Gastrocnemius medialis (tissue), 4 donors: ENCODE measurements at regions not wholly inside any gene's neighbourhood (a gene's known extent, or its start where the extent isn't known, plus 50 kb on each side); places are given as distances from the start of the nearest gene placed in this dataset.
"Not testable (repeated sequence)": the region's sequence is repeated elsewhere in the genome, so short reads cannot be mapped to it uniquely, and the experiment has no call there.

ENCODE experiments used
- ATAC-seq, 2 donors: fragments of 150-250 bp; one replicate each; pipeline ENCODE4 v1.9.1; 2016
- DNase-seq, 2 donors: peaks; one replicate each; pipeline ENCODE4 v3.0.0-alpha.2; 2019
- H3K27ac ChIP-seq, 4 donors: fragments of 200-600 bp; sonication (generic); 1 replicate in 1 of 4; 2 replicates in 3 of 4; pipeline ENCODE4 v1.5.1; 2016 to 2018; ENCODE audit warnings: mild to moderate bottlenecking in 2 of 4, moderate library complexity in 1 of 4
- H3K27me3 ChIP-seq, 3 donors: fragments of 200-600 bp; sonication (generic) in 2 of 3; 1 replicate in 1 of 3; 2 replicates in 2 of 3; pipeline versions ENCODE4 v1.5.1 to v1.6.0; 2016 to 2019; ENCODE audit warnings: mild to moderate bottlenecking in 1 of 3, moderate library complexity in 1 of 3
- H3K36me3 ChIP-seq, 2 donors: fragments of 200-600 bp; sonication (generic) in 1 of 2; one replicate each; pipeline ENCODE4 v1.5.1; 2017 to 2018
- H3K4me1 ChIP-seq, 2 donors: fragments of 200-600 bp; sonication (generic) in 1 of 2; one replicate each; pipeline ENCODE4 v1.5.1; 2016 to 2017; ENCODE audit warnings: mild to moderate bottlenecking in 2 of 2
- H3K4me3 ChIP-seq, 4 donors: fragments of 200-600 bp; sonication (generic) in 3 of 4; 1 replicate in 1 of 4; 2 replicates in 3 of 4; pipeline ENCODE4 v1.5.1; 2016 to 2019; ENCODE audit warnings: mild to moderate bottlenecking in 2 of 4
- H3K9me3 ChIP-seq, 3 donors: fragments of 200-600 bp; sonication (generic) in 2 of 3; 1 replicate in 1 of 3; 2 replicates in 2 of 3; pipeline ENCODE4 v1.5.1; 2016 to 2019
- CTCF ChIP-seq, 5 experiments: fragments of 450-650 bp in 3 of 5; fragments of 200-600 bp in 2 of 5; sonication (generic) in 2 of 5; IDR thresholded peaks in 4 of 5; conservative IDR thresholded peaks in 1 of 5; 1 replicate in 4 of 5; 2 replicates in 1 of 5; pipeline ENCODE4 v1.5.1; 2016 to 2019; ENCODE audit warnings: antibody characterized with exemption in 5 of 5, mild to moderate bottlenecking in 3 of 5, moderate library complexity in 3 of 5
- POLR2A ChIP-seq, 2 donors: fragments of 450-650 bp; IDR thresholded peaks; one replicate each; pipeline ENCODE4 v1.6.1; 2017; ENCODE audit warnings: antibody characterized with exemption in 2 of 2, mild to moderate bottlenecking in 2 of 2, moderate library complexity in 2 of 2
- in situ Hi-C, 4 donors: fragments of 200-750 bp; cut with MboI; loops; one replicate each; pipeline versions ENCODE4 v1.15.0 to v1.8.0; 2017; ENCODE audit warnings: low sequenced_read_pairs in 4 of 4
- intact Hi-C: fragments of 100-400 bp; cut with DNase I; formaldehyde crosslinking; loops from one replicate; pipeline ENCODE4 v1.15.1; 2023; ENCODE audit warnings: low total_unique reads

GRCh38 chr7:54419209-54419608 is 123.0 kb upstream of the VSTM2A start:
- intact Hi-C loops (no loop called here), in situ Hi-C loops (no loop called here)
- H3K27me3 ChIP-seq: no peaks in the 10 kb centered on the region

GRCh38 chr7:54426406-54426805 is 115.8 kb upstream of the VSTM2A start:
- intact Hi-C loops: no loop called here
- ATAC-seq: no peak
- no peaks in the 10 kb centered on the region for H3K36me3 ChIP-seq
- no peak for TF ChIP-seq POLR2A (IDR thresholded peaks at IDR 0.05)
- TF ChIP-seq CTCF (IDR thresholded peaks at IDR 0.05 in 4 of 5, conservative IDR thresholded peaks at IDR 0.05 in 1 of 5): no peak
- in situ Hi-C loops: no loop called here
- H3K27me3 ChIP-seq: no peaks in the 10 kb centered on the region
- H3K4me1 ChIP-seq: no peaks in the 10 kb centered on the region
- H3K9me3 ChIP-seq: no peaks in the 10 kb centered on the region
- no peak overlapping the region for H3K27ac ChIP-seq
- DNase-seq: no peak
- no peak overlapping the region for H3K4me3 ChIP-seq

More at GRCh38 chr7:54419209-54419608, 123.0 kb upstream of the VSTM2A start:
- Histone ChIP-seq H3K27ac (no peak overlapping the region), H3K36me3 (no peaks in the 10 kb centered on the region), H3K4me3 (no peak overlapping the region), H3K4me1 (no peaks in the 10 kb centered on the region), H3K9me3 (no peaks in the 10 kb centered on the region)
- ATAC-seq (no peak), DNase-seq (no peak)
- no peak for TF ChIP-seq POLR2A (IDR thresholded peaks at IDR 0.05)
- TF ChIP-seq CTCF (IDR thresholded peaks at IDR 0.05 in 4 of 5, conservative IDR thresholded peaks at IDR 0.05 in 1 of 5): no peak

GRCh38 chr7:54429111-54429510 is 113.1 kb upstream of the VSTM2A start:
- no peaks in the 10 kb centered on the region for H3K27me3 ChIP-seq
- DNase-seq (no peak), ATAC-seq (no peak)
- intact Hi-C loops (no loop called here), in situ Hi-C loops (no loop called here)
- no peak for TF ChIP-seq POLR2A (IDR thresholded peaks at IDR 0.05)
- no peak for TF ChIP-seq CTCF (IDR thresholded peaks at IDR 0.05 in 4 of 5, conservative IDR thresholded peaks at IDR 0.05 in 1 of 5)
- H3K4me3 ChIP-seq: no peak overlapping the region
- no peak overlapping the region for H3K27ac ChIP-seq
- no peaks in the 10 kb centered on the region for H3K36me3 ChIP-seq
- no peaks in the 10 kb centered on the region for H3K9me3 ChIP-seq
- H3K4me1 ChIP-seq: no peaks in the 10 kb centered on the region

- Histone ChIP-seq H3K27ac (no peak overlapping the region), H3K4me1 (no peaks in the 10 kb centered on the region), H3K27me3 (no peaks in the 10 kb centered on the region), H3K9me3 (no peaks in the 10 kb centered on the region), H3K4me3 (no peak overlapping the region), H3K36me3 (no peaks in the 10 kb centered on the region)
- ATAC-seq (no peak), DNase-seq (no peak)
- in situ Hi-C loops (no loop called here), intact Hi-C loops (no loop called here)
- TF ChIP-seq CTCF (IDR thresholded peaks at IDR 0.05 in 4 of 5, conservative IDR thresholded peaks at IDR 0.05 in 1 of 5) (no peak), POLR2A (IDR thresholded peaks at IDR 0.05) (no peak)
These were observed 102.8 kb upstream of the VSTM2A start for GRCh38 chr7:54439391-54439790.

GRCh38 chr7:54444046-54444686 is 98.0 kb upstream of the VSTM2A start:
- H3K36me3 ChIP-seq, ATAC-seq, H3K4me1 ChIP-seq, intact Hi-C loops, DNase-seq, H3K27me3 ChIP-seq, in situ Hi-C loops, H3K9me3 ChIP-seq, H3K4me3 ChIP-seq, H3K27ac ChIP-seq: not testable (repeated sequence)

- H3K4me3 ChIP-seq, DNase-seq, H3K27ac ChIP-seq, intact Hi-C loops, H3K9me3 ChIP-seq, in situ Hi-C loops, ATAC-seq, H3K27me3 ChIP-seq, H3K4me1 ChIP-seq, H3K36me3 ChIP-seq: not testable (repeated sequence)
These were observed 89.0 kb upstream of the VSTM2A start for GRCh38 chr7:54453168-54453567.

- DNase-seq, in situ Hi-C loops, H3K27ac ChIP-seq, ATAC-seq, H3K9me3 ChIP-seq, H3K36me3 ChIP-seq, H3K4me1 ChIP-seq, H3K27me3 ChIP-seq, intact Hi-C loops, H3K4me3 ChIP-seq: not testable (repeated sequence)
These were observed 87.5 kb upstream of the VSTM2A start for GRCh38 chr7:54454700-54455099.
